ENCODE measurements at regions not wholly inside any gene's neighbourhood (a gene's known extent, or its start where the extent isn't known, plus 50 kb on each side); places are given as distances from the start of the nearest gene placed in this dataset.

- no peaks in the 10 kb centered on the region for H3K4me1 ChIP-seq (ENCODE audit: insufficient read depth, low read length, severe bottlenecking)
- no peak overlapping the region for H2AFZ ChIP-seq (ENCODE audit: low read length)
- no peaks in the 10 kb centered on the region for H3K36me3 ChIP-seq (ENCODE audit: insufficient read depth, low read length)
- TF ChIP-seq, protein P1, sequence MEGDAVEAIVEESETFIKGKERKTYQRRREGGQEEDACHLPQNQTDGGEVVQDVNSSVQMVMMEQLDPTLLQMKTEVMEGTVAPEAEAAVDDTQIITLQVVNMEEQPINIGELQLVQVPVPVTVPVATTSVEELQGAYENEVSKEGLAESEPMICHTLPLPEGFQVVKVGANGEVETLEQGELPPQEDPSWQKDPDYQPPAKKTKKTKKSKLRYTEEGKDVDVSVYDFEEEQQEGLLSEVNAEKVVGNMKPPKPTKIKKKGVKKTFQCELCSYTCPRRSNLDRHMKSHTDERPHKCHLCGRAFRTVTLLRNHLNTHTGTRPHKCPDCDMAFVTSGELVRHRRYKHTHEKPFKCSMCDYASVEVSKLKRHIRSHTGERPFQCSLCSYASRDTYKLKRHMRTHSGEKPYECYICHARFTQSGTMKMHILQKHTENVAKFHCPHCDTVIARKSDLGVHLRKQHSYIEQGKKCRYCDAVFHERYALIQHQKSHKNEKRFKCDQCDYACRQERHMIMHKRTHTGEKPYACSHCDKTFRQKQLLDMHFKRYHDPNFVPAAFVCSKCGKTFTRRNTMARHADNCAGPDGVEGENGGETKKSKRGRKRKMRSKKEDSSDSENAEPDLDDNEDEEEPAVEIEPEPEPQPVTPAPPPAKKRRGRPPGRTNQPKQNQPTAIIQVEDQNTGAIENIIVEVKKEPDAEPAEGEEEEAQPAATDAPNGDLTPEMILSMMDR (IDR thresholded peaks at IDR 0.05; ENCODE audit: low read length) = no peak
- TF ChIP-seq EZH2 (IDR thresholded peaks at IDR 0.05; ENCODE audit: borderline replicate concordance, low read length) = no peak
- no peaks in the 10 kb centered on the region for H3K79me2 ChIP-seq (ENCODE audit: insufficient read depth, low read length)
- H3F3A ChIP-seq (ENCODE audit: insufficient read depth, low read length) = no peaks in the 10 kb centered on the region
- H3K9me3 ChIP-seq (ENCODE audit: low read length) = no peaks in the 10 kb centered on the region
- no peak overlapping the region for H3K4me2 ChIP-seq (ENCODE audit: low read length)
- no peak overlapping the region for H3K4me3 ChIP-seq (ENCODE audit: low read depth, low read length, poor library complexity, severe bottlenecking)
- H4K20me1 ChIP-seq (ENCODE audit: insufficient read depth, low read length) = no peaks in the 10 kb centered on the region
- H3K9ac ChIP-seq (ENCODE audit: low read length) = no peak overlapping the region
- no peak overlapping the region for H3K27ac ChIP-seq (ENCODE audit: low read depth, low read length, poor library complexity, severe bottlenecking)
- no peaks in the 10 kb centered on the region for H3K27me3 ChIP-seq (ENCODE audit: insufficient read depth, low read length)
- no peaks in the 10 kb centered on the region for H3K9me2 ChIP-seq (ENCODE audit: low read depth, low read length)
Measured at GRCh38 chr6:19450651-19451050, 386.5 kb upstream of the ID4 start.

DNA sequence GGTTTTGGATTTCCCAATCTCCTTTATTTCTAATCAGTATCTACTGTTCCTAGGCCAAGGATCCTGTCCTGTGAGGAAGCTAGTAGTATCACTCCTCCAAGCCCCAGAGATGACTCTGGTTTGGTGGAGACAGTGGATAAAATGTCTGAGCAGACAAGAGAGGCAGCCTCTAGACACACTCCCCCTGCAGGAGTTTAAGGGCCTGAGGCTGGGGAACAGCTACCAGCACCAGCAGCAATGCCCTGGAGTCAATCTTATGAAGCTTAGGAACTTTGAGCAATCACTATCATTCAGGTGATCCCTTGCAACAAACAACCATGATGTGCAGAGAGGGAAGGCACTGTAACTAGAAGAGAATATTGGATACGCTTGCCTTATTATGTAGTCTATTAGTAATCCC, 384.7 kb upstream of the ID4 start:
- Histone ChIP-seq H3K9me3 (ENCODE audit: low read length) (no peaks in the 10 kb centered on the region), H3K36me3 (ENCODE audit: insufficient read depth, low read length) (no peaks in the 10 kb centered on the region), H3K4me3 (ENCODE audit: low read depth, low read length, poor library complexity, severe bottlenecking) (no peak overlapping the region), H2AFZ (ENCODE audit: low read length) (no peak overlapping the region), H4K20me1 (ENCODE audit: insufficient read depth, low read length) (no peaks in the 10 kb centered on the region), H3K27ac (ENCODE audit: low read depth, low read length, poor library complexity, severe bottlenecking) (no peak overlapping the region), H3K9me2 (ENCODE audit: low read depth, low read length) (no peaks in the 10 kb centered on the region), H3K4me2 (ENCODE audit: low read length) (no peak overlapping the region), H3K4me1 (ENCODE audit: insufficient read depth, low read length, severe bottlenecking) (no peaks in the 10 kb centered on the region), H3K79me2 (ENCODE audit: insufficient read depth, low read length) (no peaks in the 10 kb centered on the region), H3K9ac (ENCODE audit: low read length) (no peak overlapping the region), H3K27me3 (ENCODE audit: insufficient read depth, low read length) (no peaks in the 10 kb centered on the region), H3F3A (ENCODE audit: insufficient read depth, low read length) (no peaks in the 10 kb centered on the region)
- no peak for TF ChIP-seq EZH2 (IDR thresholded peaks at IDR 0.05; ENCODE audit: borderline replicate concordance, low read length)
- TF ChIP-seq, protein P1 (IDR thresholded peaks at IDR 0.05; ENCODE audit: low read length) = no peak

DNA sequence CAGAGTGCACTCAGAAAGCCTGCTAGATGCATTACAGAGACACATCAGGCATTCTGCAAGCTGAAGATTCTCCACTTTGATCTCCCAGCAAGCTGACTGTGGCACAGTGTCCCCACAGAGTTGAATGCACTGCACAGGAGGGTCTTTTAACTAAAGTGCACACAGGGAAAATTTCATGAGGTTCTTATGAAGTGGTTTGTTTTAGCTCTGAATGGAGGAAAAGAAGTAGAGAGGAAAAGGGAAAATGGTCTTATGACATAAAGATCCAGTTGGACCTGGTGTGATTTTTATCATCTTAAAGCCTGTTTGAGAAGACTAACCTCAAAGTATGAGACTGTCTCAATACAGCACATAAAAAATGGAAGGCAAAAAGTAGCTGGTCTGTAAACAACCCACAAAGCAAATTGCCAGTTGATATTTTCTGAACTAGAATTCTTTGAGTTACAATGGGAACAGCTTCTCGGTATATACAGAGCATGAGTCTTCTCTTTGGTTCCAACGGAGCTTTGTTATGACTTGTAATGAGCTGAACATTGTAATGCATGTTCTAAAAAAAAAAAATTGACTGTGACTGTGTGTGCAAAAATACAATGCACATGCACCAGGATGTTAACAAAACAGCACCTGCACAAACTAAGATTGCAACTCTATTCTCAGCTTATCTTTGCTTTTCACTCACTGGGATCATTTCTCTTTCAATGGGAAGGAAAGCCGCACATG, 383.0 kb upstream of the ID4 start:
- H3F3A ChIP-seq (ENCODE audit: insufficient read depth, low read length) = no peaks in the 10 kb centered on the region
- no peaks in the 10 kb centered on the region for H3K79me2 ChIP-seq (ENCODE audit: insufficient read depth, low read length)
- H3K9ac ChIP-seq (ENCODE audit: low read length) = no peak overlapping the region
- no peak overlapping the region for H3K27ac ChIP-seq (ENCODE audit: low read depth, low read length, poor library complexity, severe bottlenecking)
- no peaks in the 10 kb centered on the region for H4K20me1 ChIP-seq (ENCODE audit: insufficient read depth, low read length)
- no peaks in the 10 kb centered on the region for H3K27me3 ChIP-seq (ENCODE audit: insufficient read depth, low read length)
- no peaks in the 10 kb centered on the region for H3K9me2 ChIP-seq (ENCODE audit: low read depth, low read length)
- H3K36me3 ChIP-seq (ENCODE audit: insufficient read depth, low read length) = no peaks in the 10 kb centered on the region
- no peak for TF ChIP-seq EZH2 (IDR thresholded peaks at IDR 0.05; ENCODE audit: borderline replicate concordance, low read length)
- TF ChIP-seq, protein P1 (IDR thresholded peaks at IDR 0.05; ENCODE audit: low read length) = no peak
- H3K9me3 ChIP-seq (ENCODE audit: low read length) = no peaks in the 10 kb centered on the region
- H3K4me2 ChIP-seq (ENCODE audit: low read length) = no peak overlapping the region
- H3K4me1 ChIP-seq (ENCODE audit: insufficient read depth, low read length, severe bottlenecking) = no peaks in the 10 kb centered on the region
- H3K4me3 ChIP-seq (ENCODE audit: low read depth, low read length, poor library complexity, severe bottlenecking) = no peak overlapping the region
- no peak overlapping the region for H2AFZ ChIP-seq (ENCODE audit: low read length)

All from OCI-LY1 (cell line).